NCI-H2029 treated with DMSO at 0.1 percent for 48 hours (cell line): ENCODE measurements at regions not wholly inside any gene's neighbourhood (a gene's known extent, or its start where the extent isn't known, plus 50 kb on each side); places are given as distances from the start of the nearest gene placed in this dataset.

ENCODE experiments used
- DNase-seq: peaks from one replicate; lab custom pipeline; 2025; lab: John Stamatoyannopoulos, UW

GRCh38 chr7:31171984-31172383, 119.9 kb downstream of the ADCYAP1R1 start:
- no peak for DNase-seq

DNA sequence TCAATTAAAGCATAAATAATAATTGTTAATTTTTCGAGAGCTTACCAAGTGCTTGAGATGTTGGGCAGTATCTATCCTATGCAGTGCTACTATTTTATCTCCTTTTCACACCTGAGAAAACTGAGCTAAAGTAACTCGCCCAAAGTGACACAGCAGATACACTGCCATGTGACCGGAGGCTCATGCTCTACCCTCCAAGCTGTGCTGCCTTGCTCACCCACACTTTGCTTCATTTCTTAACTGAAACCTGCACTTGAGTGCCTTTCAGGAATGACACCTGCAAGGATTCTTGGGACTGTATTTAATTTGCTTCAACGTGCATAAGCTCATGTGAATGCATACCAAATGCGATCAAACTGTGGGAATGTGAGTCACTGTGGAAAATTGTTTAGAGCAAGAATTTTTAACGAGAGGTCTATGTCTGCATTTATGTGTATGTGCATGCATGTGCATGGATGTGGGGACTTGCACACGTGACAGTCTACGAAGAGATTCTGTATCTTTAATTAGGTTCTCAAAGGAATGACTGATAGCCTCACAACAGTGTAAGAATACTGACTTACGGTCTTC, 119.2 kb downstream of the ADCYAP1R1 start:
- no peak for DNase-seq
